Peyer's patch (tissue), 4 donors: ENCODE measurements at regions not wholly inside any gene's neighbourhood (a gene's known extent, or its start where the extent isn't known, plus 50 kb on each side); places are given as distances from the start of the nearest gene placed in this dataset.

ENCODE experiments used
- CTCF ChIP-seq, 6 experiments: fragments of 450-650 bp in 4 of 6; fragments of 200-600 bp in 2 of 6; sonication (generic) in 1 of 6; IDR thresholded peaks; one replicate each; pipeline ENCODE4 v1.5.1; 2017 to 2019; ENCODE audit warnings: antibody characterized with exemption in 6 of 6, mild to moderate bottlenecking in 3 of 6, moderate library complexity in 1 of 6
- POLR2A ChIP-seq, 2 donors: fragments of 450-650 bp; IDR thresholded peaks; one replicate each; pipeline ENCODE4 v1.5.1; 2017; ENCODE audit warnings: antibody characterized with exemption in 2 of 2, mild to moderate bottlenecking in 2 of 2, moderate library complexity in 2 of 2

- no peak for TF ChIP-seq CTCF (IDR thresholded peaks at IDR 0.05)
- TF ChIP-seq POLR2A (IDR thresholded peaks at IDR 0.05) = no peak
Observed at GRCh38 chr15:96106628-96107027, 223.9 kb upstream of the NR2F2 start.
